HCT116 (cell line): ENCODE measurements at regions not wholly inside any gene's neighbourhood (a gene's known extent, or its start where the extent isn't known, plus 50 kb on each side); places are given as distances from the start of the nearest gene placed in this dataset.

Source experiments
- ATAC-seq: fragments of 200-7000 bp; cut with Tn5 transposase; 2 replicates; pipeline ENCODE4 v1.9.1; 2020; ENCODE audit warnings: mild to moderate bottlenecking, moderate library complexity
- BruUV-seq: library from RNA; stranded (reverse); fragments of 400-500 nt; replicated peaks from 2 replicates; lab custom pipeline; 2021; lab: Mats Ljungman, UMichigan
- CTCF ChIA-PET: fragments of 300-600 bp; sonication (Branson Sonifier 250); formaldehyde crosslinking; loops from one replicate; lab custom pipeline; 2021; ENCODE audit warnings: antibody characterized with exemption; lab: Charles Lee
- POLR2A ChIA-PET: fragments of 300-600, 350-600 bp; sonication (Branson Sonifier 250); formaldehyde crosslinking; loops from one replicate; lab custom pipeline; 2021; ENCODE audit warnings: antibody characterized with exemption; lab: Charles Lee
- RAD21 ChIA-PET, 2 experiments: fragments of 300-600 bp; sonication (Branson Sonifier 250); formaldehyde crosslinking; loops; one replicate each; lab custom pipeline; 2023; ENCODE audit warnings: low total read pairs in 2 of 2; ENCODE audit not compliant: uncharacterized antibody in 2 of 2, unreplicated experiment in 2 of 2, low non-redundant PET in 1 of 2; lab: Charles Lee
- DNase-seq: peaks from one replicate; pipeline ENCODE4 v3.0.0-alpha.2; 2010; ENCODE audit warnings: low read depth, low spot score
- H2AFZ ChIP-seq: fragments of 200-600 bp; shearing (Covaris generic), sonication (generic); 2 replicates; pipeline ENCODE4 v1.6.1; 2017; ENCODE audit warnings: low read depth, mixed run types, mixed read lengths, antibody characterized with exemption, low read length; ENCODE audit not compliant: poor library complexity, severe bottlenecking
- H3K27ac ChIP-seq: 2 replicates; pipeline ENCODE4 v1.5.1; 2012; ENCODE audit warnings: low read depth, low read length
- H3K27me3 ChIP-seq: fragments of 200-600 bp; sonication (generic); 2 replicates; pipeline ENCODE4 v1.6.1; 2016; ENCODE audit warnings: mixed run types, low read length, mixed read lengths; ENCODE audit not compliant: insufficient read depth
- H3K36me3 ChIP-seq, 2 experiments: fragments of 200-500 bp in 1 of 2; fragments of 200-600 bp in 1 of 2; sonication (Bioruptor generic) in 1 of 2; sonication (generic) in 1 of 2; 2 replicates each; pipeline versions ENCODE4 v1.5.1 to v1.6.1; 2014 to 2016; ENCODE audit warnings: low read length in 2 of 2, inconsistent platforms in 1 of 2, mixed read lengths in 1 of 2, mixed run types in 1 of 2; ENCODE audit not compliant: insufficient read depth in 2 of 2, control insufficient read depth in 1 of 2
- H3K4me1 ChIP-seq, 2 experiments: fragments of 200-600 bp in 1 of 2; sonication (generic) in 1 of 2; 2 replicates each; pipeline versions ENCODE4 v1.5.1 to v1.6.1; 2012 to 2017; ENCODE audit warnings: low read length in 2 of 2, inconsistent platforms in 1 of 2, mild to moderate bottlenecking in 1 of 2, mixed read lengths in 1 of 2, mixed run types in 1 of 2, moderate library complexity in 1 of 2; ENCODE audit not compliant: insufficient read depth in 2 of 2, control insufficient read depth in 1 of 2
- H3K4me2 ChIP-seq: fragments of 200-600 bp; sonication (generic); 2 replicates; pipeline ENCODE4 v1.6.1; 2017; ENCODE audit warnings: mixed run types, low read length, mixed read lengths
- H3K4me3 ChIP-seq, 2 experiments: fragments of 200-600 bp in 1 of 2; sonication (generic) in 1 of 2; replicated peaks in 1 of 2; 2 replicates each; pipeline ENCODE4 v1.5.1; 2011 to 2016; ENCODE audit warnings: low read length in 2 of 2, control low read depth in 1 of 2, low read depth in 1 of 2, mild to moderate bottlenecking in 1 of 2, mixed read lengths in 1 of 2, mixed run types in 1 of 2
- H3K79me2 ChIP-seq: fragments of 200-600 bp; sonication (generic); 2 replicates; pipeline ENCODE4 v1.6.1; 2017; ENCODE audit warnings: mild to moderate bottlenecking, mixed run types, low read length, moderate library complexity, mixed read lengths; ENCODE audit not compliant: insufficient read depth
- H3K9ac ChIP-seq: fragments of 200-600 bp; sonication (generic); 2 replicates; pipeline ENCODE4 v1.6.1; 2016; ENCODE audit warnings: low read length, mixed read lengths
- H3K9me2 ChIP-seq: fragments of 200-600 bp; sonication (generic), shearing (Covaris generic); 2 replicates; pipeline ENCODE4 v1.6.1; 2017; ENCODE audit warnings: mixed run types, mild to moderate bottlenecking, moderate library complexity; ENCODE audit not compliant: insufficient read depth
- H3K9me3 ChIP-seq, 2 experiments: fragments of 200-500 bp in 1 of 2; fragments of 200-600 bp in 1 of 2; sonication (Bioruptor generic) in 1 of 2; sonication (generic) in 1 of 2; 2 replicates each; pipeline ENCODE4 v1.6.1; 2014 to 2017; ENCODE audit warnings: low read length in 2 of 2, mixed read lengths in 2 of 2, inconsistent platforms in 1 of 2, low read depth in 1 of 2, mild to moderate bottlenecking in 1 of 2, mixed run types in 1 of 2, moderate library complexity in 1 of 2; ENCODE audit not compliant: control insufficient read depth in 1 of 2, insufficient read depth in 1 of 2
- H4K20me1 ChIP-seq: fragments of 200-600 bp; sonication (generic), shearing (Covaris generic); 2 replicates; pipeline ENCODE4 v1.6.1; 2017; ENCODE audit warnings: mixed run types, mild to moderate bottlenecking, moderate library complexity; ENCODE audit not compliant: insufficient read depth
- ATF3 ChIP-seq: IDR thresholded peaks from 2 replicates; pipeline ENCODE4 v1.6.1; 2012
- CBX3 ChIP-seq: IDR thresholded peaks from 2 replicates; pipeline ENCODE4 v1.6.1; 2012; ENCODE audit warnings: low read depth
- CEBPB ChIP-seq: IDR thresholded peaks from 2 replicates; pipeline ENCODE4 v1.6.1; 2012; ENCODE audit warnings: low read depth
- CTCF ChIP-seq, 3 experiments: fragments of 200-600 bp in 1 of 3; sonication (generic) in 1 of 3; IDR thresholded peaks in 2 of 3; conservative IDR thresholded peaks in 1 of 3; 2 replicates each; pipeline ENCODE4 v1.5.1; 2012 to 2017; ENCODE audit warnings: low read depth in 2 of 3, low read length in 2 of 3, antibody characterized with exemption in 1 of 3, borderline replicate concordance in 1 of 3, control low read depth in 1 of 3, mild to moderate bottlenecking in 1 of 3, mixed read lengths in 1 of 3, mixed run types in 1 of 3, moderate library complexity in 1 of 3; ENCODE audit not compliant: insufficient read depth in 1 of 3
- EGR1 ChIP-seq: IDR thresholded peaks from 2 replicates; pipeline ENCODE4 v1.6.1; 2012; ENCODE audit warnings: low read depth
- EZH2 ChIP-seq: fragments of 200-600 bp; sonication (generic); IDR thresholded peaks from 2 replicates; pipeline ENCODE4 v1.6.1; 2017; ENCODE audit warnings: antibody characterized with exemption, mixed run types
- EZH2phosphoT487 ChIP-seq: fragments of 200-600 bp; IDR thresholded peaks from 2 replicates; pipeline ENCODE4 v1.6.1; 2018; ENCODE audit warnings: antibody characterized with exemption, borderline replicate concordance
- JUND ChIP-seq: IDR thresholded peaks from 2 replicates; pipeline ENCODE4 v1.6.1; 2012
- POLR2A ChIP-seq: IDR thresholded peaks from 2 replicates; pipeline ENCODE4 v1.7.0; 2011; ENCODE audit warnings: borderline replicate concordance; ENCODE audit not compliant: insufficient read depth, insufficient read length; ENCODE audit errors: extremely low read depth
- POLR2AphosphoS5 ChIP-seq: IDR thresholded peaks from 2 replicates; pipeline ENCODE4 v1.6.1; 2011; ENCODE audit warnings: mild to moderate bottlenecking, low read depth, low read length, moderate library complexity
- RAD21 ChIP-seq: IDR thresholded peaks from 2 replicates; pipeline ENCODE4 v1.6.1; 2012; ENCODE audit warnings: low read depth, mild to moderate bottlenecking
- SIN3A ChIP-seq: IDR thresholded peaks from 2 replicates; pipeline ENCODE4 v1.6.1; 2012; ENCODE audit warnings: low read depth
- SP1 ChIP-seq: IDR thresholded peaks from 2 replicates; pipeline ENCODE4 v1.6.1; 2012; ENCODE audit warnings: low read depth
- SRF ChIP-seq: IDR thresholded peaks from 2 replicates; pipeline ENCODE4 v1.6.1; 2012; ENCODE audit warnings: low read depth
- YY1 ChIP-seq: IDR thresholded peaks from 2 replicates; pipeline ENCODE4 v1.6.1; 2011; ENCODE audit warnings: low read length, low read depth, moderate library complexity, mild to moderate bottlenecking; ENCODE audit not compliant: insufficient replicate concordance; ENCODE audit errors: extremely low read depth
- ZFX ChIP-seq: fragments of 450-650 bp; IDR thresholded peaks from 2 replicates; pipeline ENCODE4 v1.6.1; 2017
- intact Hi-C: fragments of 100-400 bp; cut with micrococcal nuclease; formaldehyde crosslinking; loops from 2 replicates; pipeline ENCODE4 v1.10.0; 2022
- TF ChIP-seq, protein P1 (sequence below): IDR thresholded peaks from 2 replicates; pipeline ENCODE4 v1.6.1; 2011; ENCODE audit warnings: mild to moderate bottlenecking, low read length, moderate library complexity; ENCODE audit not compliant: insufficient replicate concordance; ENCODE audit errors: extremely low read depth

GRCh38 chr12:47378907-47379306, 299.1 kb upstream of the AMIGO2 start:
- Histone ChIP-seq H3K9ac (no peak overlapping the region), H3K4me2 (no peak overlapping the region), H3K27me3 (no peaks in the 10 kb centered on the region), H3K36me3 (no peaks in the 10 kb centered on the region), H3K4me3 (no peak overlapping the region), H3K4me1 (no peaks in the 10 kb centered on the region), H3K9me2 (no peaks in the 10 kb centered on the region), H4K20me1 (no peaks in the 10 kb centered on the region), H3K79me2 (no peaks in the 10 kb centered on the region), H3K9me3 (no peaks in the 10 kb centered on the region), H2AFZ (no peak overlapping the region), H3K27ac (no peak overlapping the region)
- ATAC-seq = no peak
- no peak for TF ChIP-seq SRF
- no peak for TF ChIP-seq CEBPB
- TF ChIP-seq JUND = no peak
- TF ChIP-seq SP1 = no peak
- TF ChIP-seq EZH2 = no peak
- TF ChIP-seq EGR1 = no peak
- TF ChIP-seq, protein P1, sequence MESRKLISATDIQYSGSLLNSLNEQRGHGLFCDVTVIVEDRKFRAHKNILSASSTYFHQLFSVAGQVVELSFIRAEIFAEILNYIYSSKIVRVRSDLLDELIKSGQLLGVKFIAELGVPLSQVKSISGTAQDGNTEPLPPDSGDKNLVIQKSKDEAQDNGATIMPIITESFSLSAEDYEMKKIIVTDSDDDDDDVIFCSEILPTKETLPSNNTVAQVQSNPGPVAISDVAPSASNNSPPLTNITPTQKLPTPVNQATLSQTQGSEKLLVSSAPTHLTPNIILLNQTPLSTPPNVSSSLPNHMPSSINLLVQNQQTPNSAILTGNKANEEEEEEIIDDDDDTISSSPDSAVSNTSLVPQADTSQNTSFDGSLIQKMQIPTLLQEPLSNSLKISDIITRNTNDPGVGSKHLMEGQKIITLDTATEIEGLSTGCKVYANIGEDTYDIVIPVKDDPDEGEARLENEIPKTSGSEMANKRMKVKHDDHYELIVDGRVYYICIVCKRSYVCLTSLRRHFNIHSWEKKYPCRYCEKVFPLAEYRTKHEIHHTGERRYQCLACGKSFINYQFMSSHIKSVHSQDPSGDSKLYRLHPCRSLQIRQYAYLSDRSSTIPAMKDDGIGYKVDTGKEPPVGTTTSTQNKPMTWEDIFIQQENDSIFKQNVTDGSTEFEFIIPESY = no peak
- intact Hi-C loops = no loop called here
- DNase-seq = no peak
- ChIA-PET CTCF (no interaction called here), RAD21 (no interaction called here), POLR2A (no interaction called here)
- no TSS peak for BruUV-seq

GRCh38 chr12:47378222-47378582, 298.4 kb upstream of the AMIGO2 start:
- Histone ChIP-seq H3K27ac (no peak overlapping the region), H3K36me3 (no peaks in the 10 kb centered on the region), H3K9me3 (no peaks in the 10 kb centered on the region), H3K9ac (no peak overlapping the region), H4K20me1 (no peaks in the 10 kb centered on the region), H3K4me1 (no peaks in the 10 kb centered on the region), H3K4me3 (no peak overlapping the region), H3K4me2 (no peak overlapping the region), H3K9me2 (no peaks in the 10 kb centered on the region), H3K79me2 (no peaks in the 10 kb centered on the region), H2AFZ (no peak overlapping the region), H3K27me3 (no peaks in the 10 kb centered on the region)
- intact Hi-C loops = no loop called here
- no TSS peak for BruUV-seq
- no peak for DNase-seq
- ChIA-PET POLR2A (no interaction called here), RAD21 (no interaction called here), CTCF (no interaction called here)
- no peak for ATAC-seq
- TF ChIP-seq ATF3 (no peak), CEBPB (no peak), ZFX (no peak), YY1 (no peak), SIN3A (no peak), EZH2phosphoT487 (no peak), CBX3 (no peak), POLR2AphosphoS5 (no peak), EZH2 (no peak), POLR2A (no peak), JUND (no peak), RAD21 (no peak), CTCF (IDR thresholded peaks at IDR 0.05 in 2 of 3, conservative IDR thresholded peaks at IDR 0.05 in 1 of 3; ENCODE audit: borderline replicate concordance in 1 of 3, insufficient read depth in 1 of 3, low read depth in 2 of 3, low read length in 2 of 3) (no peak)
- TF ChIP-seq, protein P1 = no peak
